GM12892 (cell line): ENCODE measurements at regions not wholly inside any gene's neighbourhood (a gene's known extent, or its start where the extent isn't known, plus 50 kb on each side); places are given as distances from the start of the nearest gene placed in this dataset.

Source experiments
- POLR2A ChIP-seq: IDR thresholded peaks from 2 replicates; pipeline ENCODE4 v1.6.1; 2011; ENCODE audit warnings: low read depth, low read length, control low read depth
- TAF1 ChIP-seq: IDR thresholded peaks from 2 replicates; pipeline ENCODE4 v1.6.1; 2011; ENCODE audit warnings: low read depth, mild to moderate bottlenecking, control low read depth, low read length, borderline replicate concordance

DNA sequence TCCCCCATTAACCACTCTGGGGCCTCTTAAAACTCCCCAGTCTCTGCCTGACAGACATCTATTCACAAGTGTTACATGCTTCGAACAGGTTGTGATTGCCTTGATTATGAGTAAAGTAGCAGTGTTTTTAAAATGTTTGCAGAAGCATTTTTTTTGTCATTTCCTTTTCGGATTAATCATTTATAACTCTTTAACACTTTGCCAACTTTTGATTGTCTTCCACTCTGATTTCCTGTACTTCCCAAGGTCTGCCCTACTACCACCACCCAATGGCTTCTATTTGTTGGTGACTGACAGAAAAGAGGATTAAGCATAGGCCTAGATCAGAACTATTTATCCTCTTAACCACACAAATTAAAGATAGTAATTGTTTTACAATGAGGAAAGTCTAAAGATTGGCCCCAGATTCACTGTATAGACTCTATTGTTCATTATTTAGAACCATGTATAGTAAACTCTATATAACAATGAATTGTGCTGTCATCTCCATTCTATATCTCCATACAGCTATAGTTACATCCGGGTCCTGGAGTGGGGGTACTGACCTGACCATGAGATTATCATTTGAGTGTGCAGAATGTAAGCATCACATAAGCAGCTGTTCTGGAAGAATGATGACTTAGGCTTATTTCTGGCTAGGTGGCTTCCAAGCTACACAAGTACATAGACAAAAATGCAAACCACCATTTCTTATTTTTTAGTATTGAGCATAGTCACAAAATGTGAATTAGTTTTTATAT is 110.3 kb upstream of the RBMS1 start:
- TF ChIP-seq POLR2A (no peak), TAF1 (no peak)
